ENCODE measurements at regions not wholly inside any gene's neighbourhood (a gene's known extent, or its start where the extent isn't known, plus 50 kb on each side); places are given as distances from the start of the nearest gene placed in this dataset.

DNA sequence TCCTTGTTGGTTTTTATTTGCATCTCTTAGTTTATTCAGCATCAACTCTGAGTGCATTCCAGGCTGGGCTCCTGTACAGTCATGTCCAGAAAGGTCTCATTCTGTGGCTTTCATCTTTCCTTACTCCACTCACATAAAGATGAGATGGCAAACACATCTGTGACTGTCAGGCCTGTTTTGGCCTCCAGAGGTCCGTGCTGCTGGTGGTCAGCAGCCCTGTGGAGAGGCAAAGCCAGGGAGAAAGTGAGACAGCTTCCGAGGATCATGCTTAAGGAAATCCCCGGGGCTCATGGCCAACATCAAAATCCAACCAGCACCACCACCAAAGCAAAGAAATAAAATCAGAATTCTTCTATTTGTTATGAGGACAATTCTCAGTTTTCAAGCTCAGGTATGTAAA, 96.1 kb upstream of the HIVEP3 start:
- Mint-ChIP-seq H3K4me3 (no peak overlapping the region), H3K36me3 (ENCODE audit: low read depth) (peaks cover 13% of the 10 kb centered on the region), H3K9me3 (peaks cover 8% of the 10 kb centered on the region), H3K27ac (no peak overlapping the region), H3K27me3 (no peaks in the 10 kb centered on the region), H3K4me1 (peaks cover 32% of the 10 kb centered on the region)
- no peak for DNase-seq
- ChIA-PET CTCF (interaction anchor here (1.0 kb wide), 1 partner anchor 15 kb away, joined by 3 read pairs; no protein-coding TSS in a partner anchor), POLR2A (no interaction called here)

- Mint-ChIP-seq H3K9me3 (peaks cover 8% of the 10 kb centered on the region), H3K27ac (no peak overlapping the region), H3K4me3 (no peak overlapping the region), H3K27me3 (no peaks in the 10 kb centered on the region), H3K36me3 (ENCODE audit: low read depth) (peaks cover 13% of the 10 kb centered on the region), H3K4me1 (peaks cover 37% of the 10 kb centered on the region)
- POLR2A ChIA-PET: no interaction called here
- no peak for DNase-seq
- CTCF ChIA-PET: interaction anchor here (1.0 kb wide), 1 partner anchor 14 kb away, joined by 3 read pairs; no protein-coding TSS in a partner anchor
Measured at GRCh38 chr1:42013881-42014470, 95.3 kb upstream of the HIVEP3 start.

DNA sequence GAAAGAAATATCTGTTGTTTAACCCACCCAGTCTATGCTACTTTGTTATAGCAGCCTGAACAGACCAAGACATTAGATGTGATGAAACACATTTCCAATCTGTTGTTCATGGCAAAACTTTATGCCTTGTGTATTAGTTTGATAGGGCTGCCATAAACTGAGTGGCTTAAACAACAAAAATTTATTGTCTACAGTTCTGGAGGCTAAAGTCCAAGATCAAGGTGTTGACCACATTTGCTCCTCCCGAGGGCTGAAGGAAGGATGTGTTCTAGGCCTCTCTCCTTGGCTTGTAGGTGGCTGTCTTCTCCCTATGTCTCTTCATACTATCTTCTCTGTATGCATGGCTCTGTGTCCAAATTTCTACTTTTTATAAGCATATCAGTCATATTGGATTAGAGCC, 94.1 kb upstream of the HIVEP3 start:
- peaks cover 8% of the 10 kb centered on the region for H3K36me3 Mint-ChIP-seq (ENCODE audit: low read depth)
- CTCF ChIA-PET: no interaction called here
- DNase-seq: no peak

GRCh38 chr1:42010381-42010780, 91.7 kb upstream of the HIVEP3 start:
- Mint-ChIP-seq H3K27ac (no peak overlapping the region), H3K9me3 (peaks cover 2% of the 10 kb centered on the region), H3K4me3 (no peak overlapping the region), H3K27me3 (no peaks in the 10 kb centered on the region), H3K4me1 (peaks cover 32% of the 10 kb centered on the region), H3K36me3 (ENCODE audit: low read depth) (peaks cover 8% of the 10 kb centered on the region)
- CTCF ChIA-PET: interaction anchor here (0.6 kb wide), 1 partner anchor 137 kb away, joined by 3 read pairs; no protein-coding TSS in a partner anchor
- POLR2A ChIA-PET: no interaction called here
- no peak for DNase-seq

More for the DNA sequence above, 94.1 kb upstream of the HIVEP3 start:
- Mint-ChIP-seq H3K9me3 (peaks cover 2% of the 10 kb centered on the region), H3K27ac (no peak overlapping the region), H3K27me3 (no peaks in the 10 kb centered on the region), H3K4me3 (no peak overlapping the region), H3K4me1 (peaks cover 39% of the 10 kb centered on the region)
- POLR2A ChIA-PET: no interaction called here

DNA sequence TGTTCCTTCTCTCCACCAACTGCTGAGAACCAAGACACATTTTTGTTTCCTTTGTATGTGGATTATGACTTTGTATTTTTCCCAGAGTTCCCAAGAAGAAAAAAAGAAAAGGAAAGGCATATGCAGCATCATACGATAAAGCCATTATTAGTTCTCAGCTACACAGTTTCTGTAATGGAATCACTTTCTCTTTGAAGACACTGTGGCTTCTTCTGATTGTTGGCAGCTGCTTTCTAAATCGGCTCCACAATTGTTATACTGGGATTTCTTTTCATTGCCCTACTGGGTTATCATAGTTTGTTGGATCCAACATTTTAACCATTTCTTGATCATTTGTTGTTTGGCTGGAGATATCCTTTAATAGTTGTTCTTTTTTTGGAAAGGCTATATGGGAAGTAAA, 89.5 kb upstream of the HIVEP3 start:
- Mint-ChIP-seq H3K4me3 (no peak overlapping the region), H3K4me1 (peaks cover 16% of the 10 kb centered on the region), H3K27me3 (no peaks in the 10 kb centered on the region), H3K9me3 (peaks cover 2% of the 10 kb centered on the region), H3K27ac (no peak overlapping the region), H3K36me3 (ENCODE audit: low read depth) (peaks cover 5% of the 10 kb centered on the region)
- DNase-seq: no peak
- ChIA-PET CTCF (no interaction called here), POLR2A (no interaction called here)

GRCh38 chr1:42006836-42007235, 88.1 kb upstream of the HIVEP3 start:
- ChIA-PET CTCF (no interaction called here), POLR2A (no interaction called here)
- Mint-ChIP-seq H3K27ac (no peak overlapping the region), H3K9me3 (no peaks in the 10 kb centered on the region), H3K4me3 (no peak overlapping the region), H3K27me3 (no peaks in the 10 kb centered on the region), H3K4me1 (peaks cover 16% of the 10 kb centered on the region), H3K36me3 (ENCODE audit: low read depth) (peaks cover 3% of the 10 kb centered on the region)
- no peak for DNase-seq

- POLR2A ChIA-PET: no interaction called here
- Mint-ChIP-seq H3K9me3 (no peaks in the 10 kb centered on the region), H3K27ac (no peak overlapping the region), H3K27me3 (no peaks in the 10 kb centered on the region), H3K4me1 (peaks cover 13% of the 10 kb centered on the region), H3K36me3 (ENCODE audit: low read depth) (no peaks in the 10 kb centered on the region), H3K4me3 (no peak overlapping the region)
- no peak for DNase-seq
- CTCF ChIA-PET: no interaction called here
Measured at GRCh38 chr1:42006093-42006492, 87.4 kb upstream of the HIVEP3 start.

- Mint-ChIP-seq H3K4me1 (peaks cover 10% of the 10 kb centered on the region), H3K27me3 (no peaks in the 10 kb centered on the region), H3K4me3 (no peak overlapping the region), H3K27ac (no peak overlapping the region), H3K9me3 (no peaks in the 10 kb centered on the region), H3K36me3 (ENCODE audit: low read depth) (no peaks in the 10 kb centered on the region)
- ChIA-PET CTCF (no interaction called here), POLR2A (no interaction called here)
- no peak for DNase-seq
Measured at GRCh38 chr1:42005530-42005929, 86.8 kb upstream of the HIVEP3 start.

GRCh38 chr1:42004860-42005259, 86.1 kb upstream of the HIVEP3 start:
- POLR2A ChIA-PET: no interaction called here
- no peaks in the 10 kb centered on the region for H3K36me3 Mint-ChIP-seq (ENCODE audit: low read depth)
- DNase-seq: no peak

GRCh38 chr1:42004322-42004721, 85.6 kb upstream of the HIVEP3 start:
- Mint-ChIP-seq H3K36me3 (ENCODE audit: low read depth) (no peaks in the 10 kb centered on the region), H3K4me1 (peaks cover 5% of the 10 kb centered on the region), H3K27ac (no peak overlapping the region), H3K4me3 (no peak overlapping the region), H3K27me3 (no peaks in the 10 kb centered on the region), H3K9me3 (no peaks in the 10 kb centered on the region)
- CTCF ChIA-PET: interaction anchor here (1.0 kb wide), 1 partner anchor 113 kb away, joined by 3 read pairs; no protein-coding TSS in a partner anchor
- POLR2A ChIA-PET: no interaction called here
- no peak for DNase-seq

More at GRCh38 chr1:42004860-42005259, 86.1 kb upstream of the HIVEP3 start:
- Mint-ChIP-seq H3K27me3 (no peaks in the 10 kb centered on the region), H3K27ac (no peak overlapping the region), H3K4me1 (peaks cover 8% of the 10 kb centered on the region), H3K9me3 (no peaks in the 10 kb centered on the region), H3K4me3 (no peak overlapping the region)
- CTCF ChIA-PET: no interaction called here

DNA sequence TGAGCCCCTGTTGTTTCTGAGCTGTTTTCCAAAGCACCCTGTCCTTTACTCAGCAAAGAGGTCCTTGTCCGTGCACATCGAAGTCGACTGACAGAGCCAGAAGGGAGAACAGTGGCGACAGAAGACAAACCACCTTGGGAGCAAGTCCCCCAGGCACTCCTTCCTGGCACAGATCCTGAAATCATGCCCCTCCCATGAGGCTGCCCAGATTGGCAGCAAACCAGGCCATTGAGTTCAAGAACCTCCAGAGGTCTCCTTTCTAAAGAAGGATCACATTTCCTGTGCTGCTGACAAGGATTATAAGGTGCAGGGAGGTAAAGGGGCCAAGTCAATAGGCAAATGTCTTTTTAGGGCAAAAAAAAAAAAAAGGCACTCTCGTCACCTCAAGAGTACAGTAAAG, 84.7 kb upstream of the HIVEP3 start:
- no peak for DNase-seq
- H3K27me3 Mint-ChIP-seq: no peaks in the 10 kb centered on the region
- H3K27ac Mint-ChIP-seq: no peak overlapping the region
- peaks cover 1% of the 10 kb centered on the region for H3K4me1 Mint-ChIP-seq
- POLR2A ChIA-PET: no interaction called here
- no peak overlapping the region for H3K4me3 Mint-ChIP-seq
- H3K9me3 Mint-ChIP-seq: no peaks in the 10 kb centered on the region
- no peaks in the 10 kb centered on the region for H3K36me3 Mint-ChIP-seq (ENCODE audit: low read depth)
- CTCF ChIA-PET: interaction anchor here (1.0 kb wide), 1 partner anchor 112 kb away, joined by 3 read pairs; no protein-coding TSS in a partner anchor

DNA sequence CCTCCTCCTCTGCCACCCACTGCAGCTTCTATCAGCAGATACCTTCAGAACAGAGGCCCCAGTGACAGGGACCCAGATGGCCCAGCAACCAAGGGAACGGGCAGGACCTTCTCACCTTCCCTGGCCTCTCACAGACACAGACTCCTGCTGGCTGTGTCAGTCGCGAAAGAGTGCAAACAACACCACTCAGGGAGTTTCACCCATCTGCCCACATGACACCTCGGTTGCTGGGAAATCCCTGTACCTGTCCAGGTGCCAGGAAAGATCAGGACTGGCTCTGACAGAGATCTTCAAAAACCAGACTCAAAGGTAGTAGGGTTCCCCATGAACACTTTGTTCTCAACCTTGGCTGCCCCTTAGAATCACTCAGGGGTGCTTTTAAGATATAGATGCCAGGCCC, 83.5 kb upstream of the HIVEP3 start:
- no peaks in the 10 kb centered on the region for H3K9me3 Mint-ChIP-seq
- no peak for DNase-seq
- H3K27me3 Mint-ChIP-seq: no peaks in the 10 kb centered on the region
- H3K4me1 Mint-ChIP-seq: peaks cover under 1% of the 10 kb centered on the region
- ChIA-PET CTCF (no interaction called here), POLR2A (no interaction called here)
- no peak overlapping the region for H3K4me3 Mint-ChIP-seq
- no peak overlapping the region for H3K27ac Mint-ChIP-seq
- H3K36me3 Mint-ChIP-seq (ENCODE audit: low read depth): no peaks in the 10 kb centered on the region

- no peak overlapping the region for H3K27ac Mint-ChIP-seq
- ChIA-PET POLR2A (no interaction called here), CTCF (interaction anchor here (1.2 kb wide), 1 partner anchor 14 kb away, joined by 3 read pairs; no protein-coding TSS in a partner anchor)
- H3K4me1 Mint-ChIP-seq: peaks cover 7% of the 10 kb centered on the region
- DNase-seq: no peak
- H3K4me3 Mint-ChIP-seq: no peak overlapping the region
- no peaks in the 10 kb centered on the region for H3K36me3 Mint-ChIP-seq (ENCODE audit: low read depth)
- H3K27me3 Mint-ChIP-seq: no peaks in the 10 kb centered on the region
- peaks cover 6% of the 10 kb centered on the region for H3K9me3 Mint-ChIP-seq
Measured at GRCh38 chr1:42000766-42001165, 82.0 kb upstream of the HIVEP3 start.

- Mint-ChIP-seq H3K27me3 (no peaks in the 10 kb centered on the region), H3K4me1 (peaks cover 11% of the 10 kb centered on the region), H3K36me3 (ENCODE audit: low read depth) (peaks cover 9% of the 10 kb centered on the region), H3K27ac (no peak overlapping the region), H3K4me3 (no peak overlapping the region), H3K9me3 (peaks cover 14% of the 10 kb centered on the region)
- ChIA-PET POLR2A (no interaction called here), CTCF (interaction anchor here (1.2 kb wide), 1 partner anchor 15 kb away, joined by 3 read pairs; no protein-coding TSS in a partner anchor)
- no peak for DNase-seq
Measured at GRCh38 chr1:41999884-42000283, 81.2 kb upstream of the HIVEP3 start.
